Memory B cell (primary cell): ENCODE measurements at regions not wholly inside any gene's neighbourhood (a gene's known extent, or its start where the extent isn't known, plus 50 kb on each side); places are given as distances from the start of the nearest gene placed in this dataset.

ENCODE experiments used
- ATAC-seq: fragments of 150-1000 bp; cut with Tn5 transposase; 2 replicates; pipeline ENCODE4 v1.10.0; 2021; ENCODE audit warnings: low read depth, mild to moderate bottlenecking, moderate library complexity
- DNase-seq, 2 donors: peaks; one replicate each; pipeline ENCODE4 v3.0.0; 2022; ENCODE audit warnings: low spot score in 2 of 2
- H3K27ac Mint-ChIP-seq: one replicate; pipeline ENCODE4 v1.8.0; 2022; ENCODE audit warnings: mild to moderate bottlenecking, moderate library complexity, mixed read lengths
- H3K27me3 Mint-ChIP-seq: one replicate; pipeline ENCODE4 v1.8.0; 2022; ENCODE audit warnings: mixed read lengths
- H3K36me3 Mint-ChIP-seq: one replicate; pipeline ENCODE4 v1.8.0; 2022; ENCODE audit warnings: mild to moderate bottlenecking, mixed read lengths
- H3K4me1 Mint-ChIP-seq: one replicate; pipeline ENCODE4 v1.8.0; 2022; ENCODE audit warnings: mixed read lengths
- H3K4me3 Mint-ChIP-seq: one replicate; pipeline ENCODE4 v1.8.0; 2022; ENCODE audit warnings: mild to moderate bottlenecking, moderate library complexity, mixed read lengths
- H3K9me3 Mint-ChIP-seq: one replicate; pipeline ENCODE4 v1.8.0; 2022; ENCODE audit warnings: mixed read lengths

DNA sequence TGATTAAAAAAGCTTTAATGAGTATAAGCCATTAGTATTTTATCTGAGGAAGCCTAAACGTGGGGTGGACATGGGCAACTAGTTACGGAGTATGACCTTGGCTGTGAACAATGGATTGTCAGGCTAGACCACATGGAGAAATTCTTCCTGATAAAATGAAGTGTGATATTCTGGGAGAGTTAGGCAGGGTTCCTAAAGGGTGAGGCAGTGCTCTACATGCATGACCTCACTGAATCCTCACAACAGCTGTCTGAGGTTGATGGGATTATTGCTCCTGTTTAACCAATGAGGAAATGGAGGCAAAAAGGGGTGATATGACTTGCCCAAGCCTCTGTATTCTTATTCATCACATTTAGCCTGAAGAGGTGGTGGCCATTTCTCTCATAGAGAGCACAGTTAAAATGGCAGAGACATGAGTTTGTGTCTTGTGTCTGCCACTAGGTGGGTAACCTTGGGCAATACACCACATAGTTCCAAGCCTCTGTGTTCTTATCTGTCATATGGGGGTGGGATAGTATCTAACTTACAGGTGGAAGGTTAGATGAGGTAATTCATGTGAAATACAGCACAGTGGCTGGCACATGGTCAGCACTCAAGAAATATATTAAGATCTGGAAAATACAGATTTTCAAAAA is 96.1 kb upstream of the NR3C1 start:
- no peak for DNase-seq
- Mint-ChIP-seq H3K4me1 (peaks cover 2% of the 10 kb centered on the region), H3K27me3 (peaks cover 4% of the 10 kb centered on the region), H3K36me3 (no peaks in the 10 kb centered on the region), H3K4me3 (no peak overlapping the region), H3K9me3 (peaks cover under 1% of the 10 kb centered on the region), H3K27ac (no peak overlapping the region)
- ATAC-seq = no peak

- Mint-ChIP-seq H3K27me3 (peaks cover 4% of the 10 kb centered on the region), H3K4me1 (peaks cover 2% of the 10 kb centered on the region), H3K9me3 (no peaks in the 10 kb centered on the region), H3K4me3 (no peak overlapping the region), H3K36me3 (no peaks in the 10 kb centered on the region), H3K27ac (no peak overlapping the region)
- ATAC-seq = no peak
- DNase-seq = no peak
These were observed 95.3 kb upstream of the NR3C1 start for GRCh38 chr5:143498821-143499220.

DNA sequence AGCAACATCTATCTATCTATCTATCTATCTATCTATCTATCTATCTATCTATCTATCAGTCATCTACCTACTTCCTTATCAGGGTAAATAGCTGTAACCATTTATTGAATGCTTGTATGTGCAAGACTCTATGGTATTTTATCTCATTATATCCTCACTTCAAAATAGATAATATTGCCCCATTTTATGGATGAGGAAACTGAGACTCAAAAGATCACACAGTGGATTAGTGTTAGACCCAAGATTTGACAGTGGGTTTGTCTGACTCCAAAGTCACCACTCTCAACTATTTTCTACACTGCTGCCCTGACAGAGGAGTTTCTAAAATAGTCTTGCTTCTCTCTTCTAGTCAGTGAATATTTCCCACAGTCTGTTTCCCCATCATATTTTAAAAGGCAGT is 94.3 kb upstream of the NR3C1 start:
- Mint-ChIP-seq H3K9me3 (no peaks in the 10 kb centered on the region), H3K27me3 (peaks cover 4% of the 10 kb centered on the region), H3K36me3 (no peaks in the 10 kb centered on the region), H3K4me1 (peaks cover 2% of the 10 kb centered on the region), H3K4me3 (no peak overlapping the region), H3K27ac (no peak overlapping the region)
- ATAC-seq (no peak), DNase-seq (no peak)

- ATAC-seq = no peak
- H3K4me1 Mint-ChIP-seq = peaks cover 2% of the 10 kb centered on the region
- no peaks in the 10 kb centered on the region for H3K36me3 Mint-ChIP-seq
These were observed 93.5 kb upstream of the NR3C1 start for GRCh38 chr5:143496943-143497342.

DNA sequence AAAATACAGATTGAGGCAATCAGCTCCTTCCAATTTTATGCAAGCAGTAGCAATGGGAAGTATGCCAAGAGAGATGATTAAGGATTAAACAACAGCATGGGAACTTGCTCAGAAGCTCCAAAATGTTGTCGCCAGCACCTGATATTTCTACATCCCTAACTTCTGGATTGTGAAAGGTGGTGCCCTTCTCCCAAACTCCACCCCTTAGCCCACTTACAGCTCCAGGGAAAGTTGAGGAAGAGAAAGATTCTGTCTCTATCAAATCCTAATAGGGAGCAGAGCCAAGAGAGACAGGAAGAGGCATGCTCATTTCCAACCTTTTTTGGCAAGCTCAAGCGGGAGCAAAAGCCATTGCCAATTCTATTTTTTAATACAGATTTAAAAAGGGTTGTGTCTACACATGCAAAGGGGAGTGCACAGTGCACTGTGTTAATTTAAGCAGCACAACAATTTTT is 92.4 kb upstream of the NR3C1 start:
- H3K9me3 Mint-ChIP-seq = peaks cover 1% of the 10 kb centered on the region
- ATAC-seq = no peak
- DNase-seq = no peak
- peaks cover 4% of the 10 kb centered on the region for H3K27me3 Mint-ChIP-seq
- H3K4me1 Mint-ChIP-seq = peaks cover 2% of the 10 kb centered on the region
- no peak overlapping the region for H3K4me3 Mint-ChIP-seq
- no peak overlapping the region for H3K27ac Mint-ChIP-seq
- H3K36me3 Mint-ChIP-seq = no peaks in the 10 kb centered on the region

More at GRCh38 chr5:143496943-143497342, 93.5 kb upstream of the NR3C1 start:
- Mint-ChIP-seq H3K4me3 (no peak overlapping the region), H3K9me3 (peaks cover 1% of the 10 kb centered on the region), H3K27me3 (peaks cover 4% of the 10 kb centered on the region), H3K27ac (no peak overlapping the region)
- no peak for DNase-seq

DNA sequence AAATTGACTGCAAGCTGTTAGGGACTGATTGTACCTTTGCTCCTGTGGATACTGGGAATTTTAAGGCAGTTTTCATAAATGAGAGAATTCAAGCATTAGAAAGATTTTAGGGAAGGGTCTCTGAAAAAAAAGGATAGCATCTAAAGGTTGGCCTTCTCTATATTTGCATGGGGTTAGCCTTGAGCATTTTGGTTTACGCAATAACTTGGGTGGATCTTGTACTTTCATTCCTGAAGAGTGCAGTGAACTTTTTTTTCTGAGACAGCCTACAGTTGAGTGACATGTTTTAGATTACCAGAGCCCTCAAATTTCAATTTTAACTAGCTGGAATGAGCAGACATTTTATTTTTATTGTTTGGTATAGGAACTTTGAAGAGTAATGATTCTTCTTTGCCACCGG is 91.6 kb upstream of the NR3C1 start:
- ATAC-seq (no peak), DNase-seq (no peak)
- peaks cover 4% of the 10 kb centered on the region for H3K27me3 Mint-ChIP-seq
- no peak overlapping the region for H3K4me3 Mint-ChIP-seq
- no peaks in the 10 kb centered on the region for H3K36me3 Mint-ChIP-seq
- H3K4me1 Mint-ChIP-seq = peaks cover 2% of the 10 kb centered on the region
- H3K27ac Mint-ChIP-seq = no peak overlapping the region
- H3K9me3 Mint-ChIP-seq = peaks cover 1% of the 10 kb centered on the region

GRCh38 chr5:143494595-143494994 is 91.1 kb upstream of the NR3C1 start:
- Mint-ChIP-seq H3K4me3 (no peak overlapping the region), H3K36me3 (no peaks in the 10 kb centered on the region), H3K4me1 (peaks cover 2% of the 10 kb centered on the region), H3K9me3 (peaks cover 1% of the 10 kb centered on the region), H3K27me3 (peaks cover 4% of the 10 kb centered on the region), H3K27ac (no peak overlapping the region)
- DNase-seq = no peak
- no peak for ATAC-seq

DNA sequence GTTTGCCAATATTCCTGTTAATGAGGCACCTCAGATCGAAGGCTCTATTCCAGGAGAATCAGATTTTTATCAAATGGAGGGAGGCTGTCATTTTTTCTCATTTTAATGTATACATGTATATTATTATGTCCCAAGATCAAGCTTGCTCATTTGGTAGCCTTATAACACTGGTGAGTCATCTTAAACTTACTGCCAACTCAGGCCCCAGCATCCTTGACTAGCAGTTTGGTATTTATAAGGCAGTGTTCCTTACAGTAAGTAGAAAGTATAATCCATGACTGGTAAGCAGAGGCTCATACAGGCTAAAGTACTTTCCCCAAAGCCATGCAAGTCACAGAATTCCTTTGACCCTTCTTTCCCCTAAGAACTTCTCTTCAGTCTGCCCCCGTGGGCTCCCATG is 90.7 kb upstream of the NR3C1 start:
- no peak for DNase-seq
- Mint-ChIP-seq H3K4me1 (peaks cover 2% of the 10 kb centered on the region), H3K36me3 (no peaks in the 10 kb centered on the region), H3K4me3 (no peak overlapping the region), H3K27ac (no peak overlapping the region), H3K27me3 (peaks cover 4% of the 10 kb centered on the region), H3K9me3 (peaks cover 1% of the 10 kb centered on the region)
- no peak for ATAC-seq

DNA sequence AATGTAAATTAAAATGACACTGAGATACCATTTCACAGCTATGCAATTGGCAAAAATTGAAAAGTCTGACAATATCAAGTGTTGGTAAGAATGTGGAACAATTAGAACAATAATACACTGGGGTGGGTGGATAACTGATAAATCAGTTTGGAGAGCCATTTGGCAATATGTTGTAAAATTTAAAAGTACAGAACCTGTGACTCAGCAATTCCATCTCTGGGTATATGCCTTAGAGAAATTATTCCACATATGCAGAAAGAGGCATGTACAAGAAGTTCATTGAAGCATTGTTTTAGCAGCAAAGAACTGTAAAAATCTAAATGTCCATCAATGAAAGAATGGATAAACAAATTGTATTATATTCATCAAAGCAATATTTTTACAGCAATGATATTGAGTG is 89.3 kb upstream of the NR3C1 start:
- H3K4me1 Mint-ChIP-seq = no peaks in the 10 kb centered on the region
- H3K4me3 Mint-ChIP-seq = no peak overlapping the region
- DNase-seq (no peak), ATAC-seq (no peak)
- peaks cover 1% of the 10 kb centered on the region for H3K9me3 Mint-ChIP-seq
- no peak overlapping the region for H3K27ac Mint-ChIP-seq
- no peaks in the 10 kb centered on the region for H3K36me3 Mint-ChIP-seq
- H3K27me3 Mint-ChIP-seq = peaks cover 2% of the 10 kb centered on the region

- Mint-ChIP-seq H3K4me1 (no peaks in the 10 kb centered on the region), H3K27ac (no peak overlapping the region), H3K27me3 (peaks cover 2% of the 10 kb centered on the region), H3K36me3 (no peaks in the 10 kb centered on the region), H3K9me3 (peaks cover 1% of the 10 kb centered on the region), H3K4me3 (no peak overlapping the region)
- no peak for DNase-seq
- ATAC-seq = no peak
These were observed 88.2 kb upstream of the NR3C1 start for GRCh38 chr5:143491646-143492045.

- H3K9me3 Mint-ChIP-seq = peaks cover 3% of the 10 kb centered on the region
- DNase-seq (no peak), ATAC-seq (no peak)
- no peaks in the 10 kb centered on the region for H3K36me3 Mint-ChIP-seq
- H3K4me1 Mint-ChIP-seq = no peaks in the 10 kb centered on the region
- no peak overlapping the region for H3K4me3 Mint-ChIP-seq
- H3K27ac Mint-ChIP-seq = no peak overlapping the region
- no peaks in the 10 kb centered on the region for H3K27me3 Mint-ChIP-seq
These were observed 84.9 kb upstream of the NR3C1 start for GRCh38 chr5:143488381-143488780.

GRCh38 chr5:143484601-143485000 is 81.1 kb upstream of the NR3C1 start:
- H3K9me3 Mint-ChIP-seq = peaks cover 2% of the 10 kb centered on the region
- no peak overlapping the region for H3K27ac Mint-ChIP-seq
- ATAC-seq (no peak), DNase-seq (no peak)
- H3K36me3 Mint-ChIP-seq = no peaks in the 10 kb centered on the region
- no peak overlapping the region for H3K4me3 Mint-ChIP-seq
- H3K27me3 Mint-ChIP-seq = no peaks in the 10 kb centered on the region
- no peaks in the 10 kb centered on the region for H3K4me1 Mint-ChIP-seq

GRCh38 chr5:143481697-143482531 is 78.4 kb upstream of the NR3C1 start:
- Mint-ChIP-seq H3K4me3 (no peak overlapping the region), H3K27ac (no peak overlapping the region)

DNA sequence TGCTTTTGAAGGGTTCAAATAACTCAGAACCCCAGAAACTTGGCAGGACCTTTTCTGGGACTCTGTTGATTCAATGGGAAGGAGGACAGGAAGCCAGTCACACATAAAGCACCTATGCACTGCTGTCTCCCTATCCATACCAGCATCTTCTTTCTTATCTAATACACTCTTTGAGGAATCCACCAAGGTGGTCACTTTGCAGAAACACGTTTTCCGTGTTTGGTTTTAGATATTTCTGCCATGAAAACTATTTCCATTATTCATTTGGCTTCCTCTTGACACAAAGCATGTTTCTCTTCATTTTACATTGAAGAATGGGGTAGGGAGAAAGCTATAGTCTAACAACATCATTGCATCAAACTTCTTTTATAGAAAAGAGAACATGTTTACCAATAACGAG is 76.5 kb upstream of the NR3C1 start:
- Mint-ChIP-seq H3K4me3 (no peak overlapping the region), H3K27me3 (no peaks in the 10 kb centered on the region), H3K27ac (no peak overlapping the region), H3K36me3 (no peaks in the 10 kb centered on the region), H3K4me1 (no peaks in the 10 kb centered on the region), H3K9me3 (no peaks in the 10 kb centered on the region)
- no peak for ATAC-seq
- DNase-seq = no peak

More at GRCh38 chr5:143481697-143482531, 78.4 kb upstream of the NR3C1 start:
- Mint-ChIP-seq H3K4me1 (no peaks in the 10 kb centered on the region), H3K27me3 (no peaks in the 10 kb centered on the region), H3K36me3 (no peaks in the 10 kb centered on the region), H3K9me3 (peaks cover 2% of the 10 kb centered on the region)
- ATAC-seq (no peak), DNase-seq (no peak)
